HG02759 (cell line): ENCODE measurements at regions not wholly inside any gene's neighbourhood (a gene's known extent, or its start where the extent isn't known, plus 50 kb on each side); places are given as distances from the start of the nearest gene placed in this dataset.
"Not testable (repeated sequence)": the region's sequence is repeated elsewhere in the genome, so short reads cannot be mapped to it uniquely, and the experiment has no call there.

Experiments used
- ATAC-seq: cut with Tn5 transposase; IDR thresholded peaks from one replicate; pipeline ENCODE4 v1.9.1; 2021; ENCODE audit warnings: mild to moderate bottlenecking, moderate library complexity; ENCODE audit not compliant: unreplicated experiment

GRCh38 chr14:105581551-105582341 lies 55.4 kb downstream of the TMEM121 start:
- peak; percentile 39 for ATAC-seq

GRCh38 chr14:105582639-105583038 lies 56.3 kb downstream of the TMEM121 start:
- ATAC-seq, result no peak

- ATAC-seq, result not testable (repeated sequence)
Measured at GRCh38 chr14:105583914-105584313, 57.5 kb downstream of the TMEM121 start.

GRCh38 chr14:105585290-105585689 lies 58.9 kb downstream of the TMEM121 start:
- not testable (repeated sequence) for ATAC-seq

- peak; percentile 42 for ATAC-seq
Measured at GRCh38 chr14:105585722-105586121, 59.3 kb downstream of the TMEM121 start.

- ATAC-seq, result peak; percentile 34
Measured at GRCh38 chr14:105586144-105586872, 59.9 kb downstream of the TMEM121 start.

GRCh38 chr14:105587034-105587433 lies 60.7 kb downstream of the TMEM121 start:
- ATAC-seq, result not testable (repeated sequence)

GRCh38 chr14:105587482-105588235 lies 61.3 kb downstream of the TMEM121 start:
- not testable (repeated sequence) for ATAC-seq

GRCh38 chr14:105588236-105588860 lies 62.0 kb downstream of the TMEM121 start:
- no peak for ATAC-seq

GRCh38 chr14:105589161-105589925 lies 63.0 kb downstream of the TMEM121 start:
- no peak for ATAC-seq

GRCh38 chr14:105589926-105590185 lies 63.5 kb downstream of the TMEM121 start:
- not testable (repeated sequence) for ATAC-seq

GRCh38 chr14:105591052-105591451 lies 64.7 kb downstream of the TMEM121 start:
- no peak for ATAC-seq

GRCh38 chr14:105591792-105592341 lies 65.5 kb downstream of the TMEM121 start:
- ATAC-seq, result not testable (repeated sequence)

- ATAC-seq, result not testable (repeated sequence)
Measured at GRCh38 chr14:105592646-105593045, 66.3 kb downstream of the TMEM121 start.

- not testable (repeated sequence) for ATAC-seq
Measured at GRCh38 chr14:105595346-105595745, 69.0 kb downstream of the TMEM121 start.

GRCh38 chr14:105596374-105596773 lies 70.0 kb downstream of the TMEM121 start:
- not testable (repeated sequence) for ATAC-seq

GRCh38 chr14:105598040-105598763 lies 71.8 kb downstream of the TMEM121 start:
- ATAC-seq, result not testable (repeated sequence)

GRCh38 chr14:105598925-105599586 lies 72.7 kb downstream of the TMEM121 start:
- ATAC-seq, result not testable (repeated sequence)
